ENCODE measurements at regions not wholly inside any gene's neighbourhood (a gene's known extent, or its start where the extent isn't known, plus 50 kb on each side); places are given as distances from the start of the nearest gene placed in this dataset.

- Histone ChIP-seq H3K36me3 (no peaks in the 10 kb centered on the region), H3K27me3 (replicated peaks; ENCODE audit: insufficient read depth) (no peaks in the 10 kb centered on the region), H3K27ac (no peak overlapping the region), H3K4me3 (no peak overlapping the region), H3K4me1 (ENCODE audit: control insufficient read depth in 1 of 2, low read depth in 2 of 2) (no peaks in the 10 kb centered on the region), H3K9me3 (no peaks in the 10 kb centered on the region)
- no peak for DNase-seq (ENCODE audit: low spot score)
- no peak for TF ChIP-seq CTCF (IDR thresholded peaks at IDR 0.05)
- no peak for ATAC-seq (ENCODE audit: insufficient number of reproducible peaks, low FRiP score, low read depth)
These were observed 237.6 kb upstream of the ZNF462 start for GRCh38 chr9:106625259-106625789.

- no peaks in the 10 kb centered on the region for H3K4me1 ChIP-seq (ENCODE audit: control insufficient read depth in 1 of 2, low read depth in 2 of 2)
- H3K9me3 ChIP-seq, result no peaks in the 10 kb centered on the region
- no peaks in the 10 kb centered on the region for H3K27me3 ChIP-seq (replicated peaks; ENCODE audit: insufficient read depth)
- DNase-seq (ENCODE audit: low spot score) (no peak), ATAC-seq (ENCODE audit: insufficient number of reproducible peaks, low FRiP score, low read depth) (no peak)
- no peak overlapping the region for H3K27ac ChIP-seq
- no peaks in the 10 kb centered on the region for H3K36me3 ChIP-seq
- no peak for TF ChIP-seq CTCF (IDR thresholded peaks at IDR 0.05)
- H3K4me3 ChIP-seq, result no peak overlapping the region
These were observed 236.0 kb upstream of the ZNF462 start for GRCh38 chr9:106626936-106627335.

- Histone ChIP-seq H3K9me3 (no peaks in the 10 kb centered on the region), H3K36me3 (no peaks in the 10 kb centered on the region), H3K4me3 (no peak overlapping the region), H3K27me3 (replicated peaks; ENCODE audit: insufficient read depth) (no peaks in the 10 kb centered on the region), H3K4me1 (ENCODE audit: control insufficient read depth in 1 of 2, low read depth in 2 of 2) (no peaks in the 10 kb centered on the region), H3K27ac (no peak overlapping the region)
- no peak for ATAC-seq (ENCODE audit: insufficient number of reproducible peaks, low FRiP score, low read depth)
- no peak for TF ChIP-seq CTCF (IDR thresholded peaks at IDR 0.05)
- no peak for DNase-seq (ENCODE audit: low spot score)
These were observed 230.3 kb upstream of the ZNF462 start for GRCh38 chr9:106632621-106633020.

GRCh38 chr9:106634183-106634582, 228.8 kb upstream of the ZNF462 start:
- ATAC-seq (ENCODE audit: insufficient number of reproducible peaks, low FRiP score, low read depth) (no peak), DNase-seq (ENCODE audit: low spot score) (no peak)
- H3K4me3 ChIP-seq, result no peak overlapping the region
- no peaks in the 10 kb centered on the region for H3K36me3 ChIP-seq
- H3K27me3 ChIP-seq (replicated peaks; ENCODE audit: insufficient read depth), result no peaks in the 10 kb centered on the region
- H3K9me3 ChIP-seq, result no peaks in the 10 kb centered on the region
- H3K27ac ChIP-seq, result no peak overlapping the region
- no peak for TF ChIP-seq CTCF (IDR thresholded peaks at IDR 0.05)
- H3K4me1 ChIP-seq (ENCODE audit: control insufficient read depth in 1 of 2, low read depth in 2 of 2), result no peaks in the 10 kb centered on the region

- H3K27ac ChIP-seq, result no peak overlapping the region
- DNase-seq (ENCODE audit: low spot score), result no peak
- H3K27me3 ChIP-seq (replicated peaks; ENCODE audit: insufficient read depth), result no peaks in the 10 kb centered on the region
- no peak for ATAC-seq (ENCODE audit: insufficient number of reproducible peaks, low FRiP score, low read depth)
- no peaks in the 10 kb centered on the region for H3K36me3 ChIP-seq
- no peaks in the 10 kb centered on the region for H3K9me3 ChIP-seq
- TF ChIP-seq CTCF (IDR thresholded peaks at IDR 0.05), result no peak
- H3K4me3 ChIP-seq, result no peak overlapping the region
- H3K4me1 ChIP-seq (ENCODE audit: control insufficient read depth in 1 of 2, low read depth in 2 of 2), result no peaks in the 10 kb centered on the region
These were observed 228.3 kb upstream of the ZNF462 start for GRCh38 chr9:106634641-106635040.
